ENCODE measurements at regions not wholly inside any gene's neighbourhood (a gene's known extent, or its start where the extent isn't known, plus 50 kb on each side); places are given as distances from the start of the nearest gene placed in this dataset.

DNA sequence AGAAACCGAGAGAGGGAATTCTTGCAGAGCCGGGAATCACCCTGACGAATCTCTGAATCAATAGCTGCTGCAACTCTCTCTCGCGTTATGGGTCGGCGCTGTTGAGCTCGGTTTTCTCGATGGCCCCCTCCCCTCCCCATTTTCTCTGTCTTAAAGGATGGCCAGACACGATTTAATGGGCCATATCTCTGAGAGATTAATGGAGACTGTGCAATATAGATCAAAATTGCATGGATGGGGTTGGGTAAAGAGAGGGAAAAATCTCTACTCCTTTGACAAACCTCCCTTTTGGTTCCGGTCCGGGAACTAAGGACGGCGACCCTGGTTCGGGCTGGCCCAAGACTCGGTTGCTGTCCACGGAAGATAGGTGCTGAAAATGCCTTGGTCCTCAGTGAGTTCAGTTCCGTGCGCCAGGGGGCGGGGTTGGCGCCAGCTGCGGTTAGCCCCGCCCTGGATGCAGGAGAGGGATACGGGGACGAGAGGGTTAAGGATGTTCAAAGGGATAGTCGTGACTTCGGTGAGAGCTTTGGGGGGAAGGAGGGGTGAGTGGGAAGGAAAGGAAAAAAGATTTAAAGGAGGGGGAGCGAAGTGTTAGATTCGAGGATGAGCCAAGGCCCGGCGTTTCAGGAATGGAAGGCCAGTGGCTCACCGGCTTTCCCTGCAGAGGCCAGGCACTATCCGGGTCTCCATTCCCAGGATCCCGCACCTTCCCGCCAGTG lies 103.6 kb upstream of the HSD17B12 start:
- peak overlapping the region; percentile 72 for H3K4me3 ChIP-seq

More for the DNA sequence above, 103.6 kb upstream of the HSD17B12 start:
- H3K27ac Mint-ChIP-seq, result no peak overlapping the region
- H3K9me3 Mint-ChIP-seq, result no peaks in the 10 kb centered on the region; the same call in 2 of the 3 replicates
- H3K27me3 Mint-ChIP-seq (ENCODE audit: insufficient read depth, low read depth, poor library complexity), result peaks cover 88% of the 10 kb centered on the region
- peak overlapping the region; percentile 95 for H3K4me2 ChIP-seq
- no peaks in the 10 kb centered on the region for H3K9me2 ChIP-seq (ENCODE audit: insufficient read depth)
- H3K4me1 Mint-ChIP-seq, result peaks cover 39% of the 10 kb centered on the region
- no peaks in the 10 kb centered on the region for H3K36me3 Mint-ChIP-seq (ENCODE audit: low read depth)
- H3K27ac ChIP-seq (ENCODE audit: low read depth), result no peak overlapping the region
- H3K4me1 ChIP-seq (ENCODE audit: insufficient read depth), result peaks cover 44% of the 10 kb centered on the region
- H4K20me1 ChIP-seq (replicated peaks; ENCODE audit: insufficient read depth), result peaks cover 12% of the 10 kb centered on the region
- H3K79me2 ChIP-seq (replicated peaks; ENCODE audit: insufficient read depth), result no peaks in the 10 kb centered on the region
- H3K27me3 ChIP-seq (ENCODE audit: insufficient read depth), result peaks cover 92% of the 10 kb centered on the region
- 0 out of 2 replicates have a peak, but pooled peaks cover 6% of the 10 kb centered on the region for H3F3A ChIP-seq (replicated peaks; ENCODE audit: low read depth)
- H3K36me3 ChIP-seq (ENCODE audit: insufficient read depth), result no peaks in the 10 kb centered on the region
- no peak overlapping the region for H2AFZ ChIP-seq
- TF ChIP-seq CREB1 (CRISPR knock-in tag; IDR thresholded peaks at IDR 0.05; ENCODE audit: low read depth), result peak; percentile 31; the same call in 1 of the 2 replicates
- TF ChIP-seq, protein P1, sequence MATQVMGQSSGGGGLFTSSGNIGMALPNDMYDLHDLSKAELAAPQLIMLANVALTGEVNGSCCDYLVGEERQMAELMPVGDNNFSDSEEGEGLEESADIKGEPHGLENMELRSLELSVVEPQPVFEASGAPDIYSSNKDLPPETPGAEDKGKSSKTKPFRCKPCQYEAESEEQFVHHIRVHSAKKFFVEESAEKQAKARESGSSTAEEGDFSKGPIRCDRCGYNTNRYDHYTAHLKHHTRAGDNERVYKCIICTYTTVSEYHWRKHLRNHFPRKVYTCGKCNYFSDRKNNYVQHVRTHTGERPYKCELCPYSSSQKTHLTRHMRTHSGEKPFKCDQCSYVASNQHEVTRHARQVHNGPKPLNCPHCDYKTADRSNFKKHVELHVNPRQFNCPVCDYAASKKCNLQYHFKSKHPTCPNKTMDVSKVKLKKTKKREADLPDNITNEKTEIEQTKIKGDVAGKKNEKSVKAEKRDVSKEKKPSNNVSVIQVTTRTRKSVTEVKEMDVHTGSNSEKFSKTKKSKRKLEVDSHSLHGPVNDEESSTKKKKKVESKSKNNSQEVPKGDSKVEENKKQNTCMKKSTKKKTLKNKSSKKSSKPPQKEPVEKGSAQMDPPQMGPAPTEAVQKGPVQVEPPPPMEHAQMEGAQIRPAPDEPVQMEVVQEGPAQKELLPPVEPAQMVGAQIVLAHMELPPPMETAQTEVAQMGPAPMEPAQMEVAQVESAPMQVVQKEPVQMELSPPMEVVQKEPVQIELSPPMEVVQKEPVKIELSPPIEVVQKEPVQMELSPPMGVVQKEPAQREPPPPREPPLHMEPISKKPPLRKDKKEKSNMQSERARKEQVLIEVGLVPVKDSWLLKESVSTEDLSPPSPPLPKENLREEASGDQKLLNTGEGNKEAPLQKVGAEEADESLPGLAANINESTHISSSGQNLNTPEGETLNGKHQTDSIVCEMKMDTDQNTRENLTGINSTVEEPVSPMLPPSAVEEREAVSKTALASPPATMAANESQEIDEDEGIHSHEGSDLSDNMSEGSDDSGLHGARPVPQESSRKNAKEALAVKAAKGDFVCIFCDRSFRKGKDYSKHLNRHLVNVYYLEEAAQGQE (IDR thresholded peaks at IDR 0.05; ENCODE audit: unreplicated experiment), result peak; percentile 94
- TF ChIP-seq, protein P2, sequence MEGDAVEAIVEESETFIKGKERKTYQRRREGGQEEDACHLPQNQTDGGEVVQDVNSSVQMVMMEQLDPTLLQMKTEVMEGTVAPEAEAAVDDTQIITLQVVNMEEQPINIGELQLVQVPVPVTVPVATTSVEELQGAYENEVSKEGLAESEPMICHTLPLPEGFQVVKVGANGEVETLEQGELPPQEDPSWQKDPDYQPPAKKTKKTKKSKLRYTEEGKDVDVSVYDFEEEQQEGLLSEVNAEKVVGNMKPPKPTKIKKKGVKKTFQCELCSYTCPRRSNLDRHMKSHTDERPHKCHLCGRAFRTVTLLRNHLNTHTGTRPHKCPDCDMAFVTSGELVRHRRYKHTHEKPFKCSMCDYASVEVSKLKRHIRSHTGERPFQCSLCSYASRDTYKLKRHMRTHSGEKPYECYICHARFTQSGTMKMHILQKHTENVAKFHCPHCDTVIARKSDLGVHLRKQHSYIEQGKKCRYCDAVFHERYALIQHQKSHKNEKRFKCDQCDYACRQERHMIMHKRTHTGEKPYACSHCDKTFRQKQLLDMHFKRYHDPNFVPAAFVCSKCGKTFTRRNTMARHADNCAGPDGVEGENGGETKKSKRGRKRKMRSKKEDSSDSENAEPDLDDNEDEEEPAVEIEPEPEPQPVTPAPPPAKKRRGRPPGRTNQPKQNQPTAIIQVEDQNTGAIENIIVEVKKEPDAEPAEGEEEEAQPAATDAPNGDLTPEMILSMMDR (conservative IDR thresholded peaks at IDR 0.05; ENCODE audit: low read depth in 2 of 2), result peak; percentile 57 to 58
- peak; percentile 1 for TF ChIP-seq EZH2 (IDR thresholded peaks at IDR 0.05; ENCODE audit: low read depth, unreplicated experiment)
- no peak for TF ChIP-seq ZNF114 (CRISPR knock-in tag; IDR thresholded peaks at IDR 0.05)
- peak overlapping the region; percentile 76 for H3K4me3 Mint-ChIP-seq
- peak; percentile 19 for ATAC-seq
- DNase-seq (ENCODE audit: low spot score), result peak; percentile 97

Data from GM23338 (cell line).